ENCODE measurements at regions not wholly inside any gene's neighbourhood (a gene's known extent, or its start where the extent isn't known, plus 50 kb on each side); places are given as distances from the start of the nearest gene placed in this dataset.

- H3K27ac ChIP-seq (ENCODE audit: low read length) = no peak overlapping the region
- no peak overlapping the region for H3K4me3 ChIP-seq (ENCODE audit: low read depth in 1 of 2, low read length in 2 of 2)
- H3K36me3 ChIP-seq (ENCODE audit: control insufficient read depth in 1 of 2, insufficient read depth in 2 of 2, low read length in 2 of 2) = no peaks in the 10 kb centered on the region
- no peaks in the 10 kb centered on the region for H3K9me3 ChIP-seq (ENCODE audit: control insufficient read depth in 1 of 2, low read length in 2 of 2)
- H3K27me3 ChIP-seq (ENCODE audit: low read depth, low read length) = no peaks in the 10 kb centered on the region
- no peaks in the 10 kb centered on the region for H3K4me1 ChIP-seq (ENCODE audit: control insufficient read depth in 1 of 2, insufficient read depth in 2 of 2, low read length in 2 of 2)
Measured at GRCh38 chrX:13936521-13937225, 93.0 kb downstream of the GEMIN8 start.

- Histone ChIP-seq H3K27me3 (ENCODE audit: low read depth, low read length) (no peaks in the 10 kb centered on the region), H3K27ac (ENCODE audit: low read length) (no peak overlapping the region)
Measured at GRCh38 chrX:13934731-13935130, 95.0 kb downstream of the GEMIN8 start.

GRCh38 chrX:13933851-13934250 is 95.8 kb downstream of the GEMIN8 start:
- Histone ChIP-seq H3K4me3 (ENCODE audit: low read depth in 1 of 2, low read length in 2 of 2) (no peak overlapping the region), H3K27ac (ENCODE audit: low read length) (no peak overlapping the region), H3K27me3 (ENCODE audit: low read depth, low read length) (no peaks in the 10 kb centered on the region), H3K36me3 (ENCODE audit: control insufficient read depth in 1 of 2, insufficient read depth in 2 of 2, low read length in 2 of 2) (no peaks in the 10 kb centered on the region), H3K9me3 (ENCODE audit: control insufficient read depth in 1 of 2, low read length in 2 of 2) (no peaks in the 10 kb centered on the region), H3K4me1 (ENCODE audit: control insufficient read depth in 1 of 2, insufficient read depth in 2 of 2, low read length in 2 of 2) (no peaks in the 10 kb centered on the region)

More at GRCh38 chrX:13934731-13935130, 95.0 kb downstream of the GEMIN8 start:
- no peak overlapping the region for H3K4me3 ChIP-seq (ENCODE audit: low read depth in 1 of 2, low read length in 2 of 2)
- no peaks in the 10 kb centered on the region for H3K9me3 ChIP-seq (ENCODE audit: control insufficient read depth in 1 of 2, low read length in 2 of 2)
- no peaks in the 10 kb centered on the region for H3K4me1 ChIP-seq (ENCODE audit: control insufficient read depth in 1 of 2, insufficient read depth in 2 of 2, low read length in 2 of 2)
- no peaks in the 10 kb centered on the region for H3K36me3 ChIP-seq (ENCODE audit: control insufficient read depth in 1 of 2, insufficient read depth in 2 of 2, low read length in 2 of 2)

- Histone ChIP-seq H3K9me3 (ENCODE audit: control insufficient read depth in 1 of 2, low read length in 2 of 2) (no peaks in the 10 kb centered on the region), H3K27me3 (ENCODE audit: low read depth, low read length) (no peaks in the 10 kb centered on the region), H3K4me1 (ENCODE audit: control insufficient read depth in 1 of 2, insufficient read depth in 2 of 2, low read length in 2 of 2) (no peaks in the 10 kb centered on the region), H3K27ac (ENCODE audit: low read length) (no peak overlapping the region), H3K4me3 (ENCODE audit: low read depth in 1 of 2, low read length in 2 of 2) (no peak overlapping the region), H3K36me3 (ENCODE audit: control insufficient read depth in 1 of 2, insufficient read depth in 2 of 2, low read length in 2 of 2) (no peaks in the 10 kb centered on the region)
Measured at GRCh38 chrX:13933352-13933751, 96.3 kb downstream of the GEMIN8 start.

DNA sequence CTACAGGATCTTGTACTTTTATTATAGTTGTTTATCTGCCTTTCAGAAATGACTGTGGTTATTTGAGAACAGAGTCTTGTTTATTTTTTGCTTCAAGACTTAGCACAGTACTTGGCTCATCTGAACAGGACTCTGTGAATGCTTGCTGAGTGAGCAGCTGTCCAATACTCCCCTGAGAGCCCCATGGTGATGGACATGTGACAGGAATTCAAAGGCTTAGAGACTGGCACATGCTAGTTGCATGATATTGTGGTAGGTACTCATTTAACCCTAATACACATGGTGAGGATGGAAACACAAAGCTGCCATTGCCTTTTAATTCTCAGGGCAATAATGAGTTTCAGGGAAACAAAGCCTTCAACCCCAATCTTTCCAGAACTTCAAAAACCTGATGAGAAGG is 97.3 kb downstream of the GEMIN8 start:
- H3K27me3 ChIP-seq (ENCODE audit: low read depth, low read length) = no peaks in the 10 kb centered on the region
- H3K36me3 ChIP-seq (ENCODE audit: control insufficient read depth in 1 of 2, insufficient read depth in 2 of 2, low read length in 2 of 2) = no peaks in the 10 kb centered on the region
- H3K27ac ChIP-seq (ENCODE audit: low read length) = no peak overlapping the region
- no peaks in the 10 kb centered on the region for H3K9me3 ChIP-seq (ENCODE audit: control insufficient read depth in 1 of 2, low read length in 2 of 2)
- no peak overlapping the region for H3K4me3 ChIP-seq (ENCODE audit: low read depth in 1 of 2, low read length in 2 of 2)
- H3K4me1 ChIP-seq (ENCODE audit: control insufficient read depth in 1 of 2, insufficient read depth in 2 of 2, low read length in 2 of 2) = no peaks in the 10 kb centered on the region

DNA sequence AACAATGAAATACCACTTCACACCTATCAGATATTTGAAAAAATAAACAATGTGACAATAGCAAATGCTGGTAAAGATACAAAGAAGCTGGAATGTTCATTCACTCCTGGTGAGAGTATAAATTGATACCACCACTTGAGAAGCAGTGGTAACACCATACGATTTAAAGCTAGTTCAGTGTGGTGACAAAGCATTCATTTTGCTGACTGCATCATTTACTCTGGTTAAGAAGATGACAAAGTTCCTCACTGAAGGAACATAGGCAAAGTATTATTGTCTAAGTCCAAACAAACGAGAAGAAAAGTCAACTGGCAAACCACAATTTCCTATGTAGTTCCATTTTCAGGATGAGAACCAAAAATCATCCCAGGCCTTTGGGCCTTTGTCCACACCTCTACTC is 102.5 kb downstream of the GEMIN8 start:
- Histone ChIP-seq H3K4me1 (ENCODE audit: control insufficient read depth in 1 of 2, insufficient read depth in 2 of 2, low read length in 2 of 2) (no peaks in the 10 kb centered on the region), H3K36me3 (ENCODE audit: control insufficient read depth in 1 of 2, insufficient read depth in 2 of 2, low read length in 2 of 2) (no peaks in the 10 kb centered on the region), H3K27me3 (ENCODE audit: low read depth, low read length) (no peaks in the 10 kb centered on the region), H3K9me3 (ENCODE audit: control insufficient read depth in 1 of 2, low read length in 2 of 2) (no peaks in the 10 kb centered on the region), H3K27ac (ENCODE audit: low read length) (no peak overlapping the region), H3K4me3 (ENCODE audit: low read depth in 1 of 2, low read length in 2 of 2) (no peak overlapping the region)

DNA sequence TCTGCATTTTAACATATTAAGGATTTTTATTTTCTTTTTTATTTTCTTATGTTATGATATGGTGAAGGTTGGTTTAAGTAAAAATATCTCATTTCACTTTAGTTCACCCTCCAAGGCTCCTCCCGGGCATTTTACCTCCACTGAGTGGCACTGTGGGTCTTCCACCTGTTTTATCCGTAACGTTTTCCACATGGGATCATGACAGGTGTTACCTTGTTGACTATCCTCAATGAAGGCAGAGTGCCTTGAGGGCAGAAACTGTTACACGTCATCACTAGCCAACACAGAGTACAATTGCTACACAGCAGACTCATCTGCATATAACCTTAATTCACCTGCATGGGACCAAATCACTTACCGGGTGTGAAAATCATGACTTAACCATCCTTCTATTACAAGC is 105.8 kb downstream of the GEMIN8 start:
- Histone ChIP-seq H3K4me1 (ENCODE audit: control insufficient read depth in 1 of 2, insufficient read depth in 2 of 2, low read length in 2 of 2) (no peaks in the 10 kb centered on the region), H3K36me3 (ENCODE audit: control insufficient read depth in 1 of 2, insufficient read depth in 2 of 2, low read length in 2 of 2) (no peaks in the 10 kb centered on the region), H3K4me3 (ENCODE audit: low read depth in 1 of 2, low read length in 2 of 2) (no peak overlapping the region), H3K27me3 (ENCODE audit: low read depth, low read length) (no peaks in the 10 kb centered on the region), H3K27ac (ENCODE audit: low read length) (no peak overlapping the region), H3K9me3 (ENCODE audit: control insufficient read depth in 1 of 2, low read length in 2 of 2) (no peaks in the 10 kb centered on the region)

- H3K27ac ChIP-seq (ENCODE audit: low read length) = no peak overlapping the region
Measured at GRCh38 chrX:13923289-13923688, 106.4 kb upstream of the GPM6B start.

GRCh38 chrX:13917507-13917906 is 100.6 kb upstream of the GPM6B start:
- Histone ChIP-seq H3K27ac (ENCODE audit: low read length) (no peak overlapping the region), H3K36me3 (ENCODE audit: control insufficient read depth in 1 of 2, insufficient read depth in 2 of 2, low read length in 2 of 2) (no peaks in the 10 kb centered on the region), H3K4me1 (ENCODE audit: control insufficient read depth in 1 of 2, insufficient read depth in 2 of 2, low read length in 2 of 2) (no peaks in the 10 kb centered on the region)

More at GRCh38 chrX:13923289-13923688, 106.4 kb upstream of the GPM6B start:
- H3K4me3 ChIP-seq (ENCODE audit: low read depth in 1 of 2, low read length in 2 of 2) = no peak overlapping the region
- H3K9me3 ChIP-seq (ENCODE audit: control insufficient read depth in 1 of 2, low read length in 2 of 2) = no peaks in the 10 kb centered on the region
- no peaks in the 10 kb centered on the region for H3K4me1 ChIP-seq (ENCODE audit: control insufficient read depth in 1 of 2, insufficient read depth in 2 of 2, low read length in 2 of 2)
- no peaks in the 10 kb centered on the region for H3K27me3 ChIP-seq (ENCODE audit: low read depth, low read length)
- H3K36me3 ChIP-seq (ENCODE audit: control insufficient read depth in 1 of 2, insufficient read depth in 2 of 2, low read length in 2 of 2) = no peaks in the 10 kb centered on the region

GRCh38 chrX:13911586-13911985 is 94.7 kb upstream of the GPM6B start:
- H3K27me3 ChIP-seq (ENCODE audit: low read depth, low read length) = no peaks in the 10 kb centered on the region
- H3K9me3 ChIP-seq (ENCODE audit: control insufficient read depth in 1 of 2, low read length in 2 of 2) = no peaks in the 10 kb centered on the region
- no peaks in the 10 kb centered on the region for H3K4me1 ChIP-seq (ENCODE audit: control insufficient read depth in 1 of 2, insufficient read depth in 2 of 2, low read length in 2 of 2)
- no peaks in the 10 kb centered on the region for H3K36me3 ChIP-seq (ENCODE audit: control insufficient read depth in 1 of 2, insufficient read depth in 2 of 2, low read length in 2 of 2)
- no peak overlapping the region for H3K4me3 ChIP-seq (ENCODE audit: low read depth in 1 of 2, low read length in 2 of 2)
- H3K27ac ChIP-seq (ENCODE audit: low read length) = no peak overlapping the region

More at GRCh38 chrX:13917507-13917906, 100.6 kb upstream of the GPM6B start:
- Histone ChIP-seq H3K4me3 (ENCODE audit: low read depth in 1 of 2, low read length in 2 of 2) (no peak overlapping the region), H3K27me3 (ENCODE audit: low read depth, low read length) (no peaks in the 10 kb centered on the region), H3K9me3 (ENCODE audit: control insufficient read depth in 1 of 2, low read length in 2 of 2) (no peaks in the 10 kb centered on the region)

DNA sequence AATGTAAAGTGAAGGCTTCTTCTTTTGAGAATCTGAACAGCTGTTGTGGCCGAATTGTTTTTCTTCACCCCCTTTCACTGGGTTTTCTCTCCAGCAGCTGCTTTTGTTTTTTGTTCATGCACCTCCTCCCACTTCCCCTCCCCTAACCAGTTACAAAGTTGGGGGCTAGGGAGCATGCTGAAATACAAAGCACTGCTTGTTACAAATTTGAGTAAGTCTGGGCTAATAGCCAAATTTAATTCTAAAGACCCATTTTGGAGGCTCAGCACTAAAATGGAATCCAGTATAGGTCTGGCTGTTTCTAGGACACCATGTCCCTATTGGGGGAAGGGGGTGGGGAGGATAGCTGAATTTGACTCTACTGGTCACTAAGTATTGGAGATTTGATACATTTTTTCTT is 89.2 kb upstream of the GPM6B start:
- no peaks in the 10 kb centered on the region for H3K4me1 ChIP-seq (ENCODE audit: control insufficient read depth in 1 of 2, insufficient read depth in 2 of 2, low read length in 2 of 2)
- H3K36me3 ChIP-seq (ENCODE audit: control insufficient read depth in 1 of 2, insufficient read depth in 2 of 2, low read length in 2 of 2) = no peaks in the 10 kb centered on the region
- H3K27me3 ChIP-seq (ENCODE audit: low read depth, low read length) = no peaks in the 10 kb centered on the region
- no peaks in the 10 kb centered on the region for H3K9me3 ChIP-seq (ENCODE audit: control insufficient read depth in 1 of 2, low read length in 2 of 2)
- H3K27ac ChIP-seq (ENCODE audit: low read length) = no peak overlapping the region
- no peak overlapping the region for H3K4me3 ChIP-seq (ENCODE audit: low read depth in 1 of 2, low read length in 2 of 2)

- Histone ChIP-seq H3K27me3 (ENCODE audit: low read depth, low read length) (no peaks in the 10 kb centered on the region), H3K4me3 (ENCODE audit: low read depth in 1 of 2, low read length in 2 of 2) (no peak overlapping the region), H3K4me1 (ENCODE audit: control insufficient read depth in 1 of 2, insufficient read depth in 2 of 2, low read length in 2 of 2) (no peaks in the 10 kb centered on the region), H3K36me3 (ENCODE audit: control insufficient read depth in 1 of 2, insufficient read depth in 2 of 2, low read length in 2 of 2) (no peaks in the 10 kb centered on the region), H3K9me3 (ENCODE audit: control insufficient read depth in 1 of 2, low read length in 2 of 2) (no peaks in the 10 kb centered on the region), H3K27ac (ENCODE audit: low read length) (no peak overlapping the region)
Measured at GRCh38 chrX:13903405-13903804, 86.5 kb upstream of the GPM6B start.

Measured in muscle layer of duodenum (tissue), 2 donors.